Trophoblast cell (in vitro differentiated cells and primary cell): ENCODE measurements at regions not wholly inside any gene's neighbourhood (a gene's known extent, or its start where the extent isn't known, plus 50 kb on each side); places are given as distances from the start of the nearest gene placed in this dataset.

ENCODE experiments used
- DNase-seq, 2 donors: peaks; one replicate each; pipeline ENCODE4 v3.0.0-alpha.2; 2016
- H2AFZ ChIP-seq: 2 replicates; pipeline ENCODE4 v1.6.1; 2013; ENCODE audit warnings: low read length, moderate library complexity, mild to moderate bottlenecking; ENCODE audit not compliant: insufficient read depth, poor library complexity
- H2AK5ac ChIP-seq: 2 replicates; pipeline ENCODE4 v1.6.1; 2013; ENCODE audit warnings: mild to moderate bottlenecking, low read length
- H2BK120ac ChIP-seq: 2 replicates; pipeline ENCODE4 v1.6.1; 2013; ENCODE audit warnings: low read length, mild to moderate bottlenecking, moderate library complexity; ENCODE audit not compliant: insufficient read depth, poor library complexity
- H2BK12ac ChIP-seq: 2 replicates; pipeline ENCODE4 v1.6.1; 2013; ENCODE audit warnings: mild to moderate bottlenecking, low read length, moderate library complexity
- H2BK5ac ChIP-seq: 2 replicates; pipeline ENCODE4 v1.6.1; 2013; ENCODE audit warnings: low read length, low read depth, moderate library complexity, mild to moderate bottlenecking; ENCODE audit not compliant: poor library complexity
- H3K14ac ChIP-seq: 2 replicates; pipeline ENCODE4 v1.6.1; 2013; ENCODE audit warnings: mild to moderate bottlenecking, low read length
- H3K18ac ChIP-seq: 2 replicates; pipeline ENCODE4 v1.6.1; 2013; ENCODE audit warnings: mild to moderate bottlenecking, low read length
- H3K23ac ChIP-seq: 2 replicates; pipeline ENCODE4 v1.6.1; 2013; ENCODE audit warnings: low read length
- H3K27ac ChIP-seq: 2 replicates; pipeline ENCODE4 v1.5.1; 2013; ENCODE audit warnings: low read depth, mild to moderate bottlenecking, inconsistent platforms, low read length, moderate library complexity
- H3K27me3 ChIP-seq: 2 replicates; pipeline ENCODE4 v1.6.1; 2013; ENCODE audit warnings: inconsistent platforms, mild to moderate bottlenecking, low read length, moderate library complexity; ENCODE audit not compliant: insufficient read depth
- H3K36me3 ChIP-seq, 2 experiments: 1 replicate in 1 of 2; 2 replicates in 1 of 2; pipeline ENCODE4 v1.6.1; 2013; ENCODE audit warnings: low read length in 2 of 2, mild to moderate bottlenecking in 2 of 2, moderate library complexity in 1 of 2; ENCODE audit not compliant: insufficient read depth in 2 of 2, control insufficient read depth in 1 of 2
- H3K4ac ChIP-seq: 2 replicates; pipeline ENCODE4 v1.6.1; 2013; ENCODE audit warnings: low read depth, mild to moderate bottlenecking, low read length, moderate library complexity
- H3K4me1 ChIP-seq, 2 experiments: 1 replicate in 1 of 2; 2 replicates in 1 of 2; pipeline ENCODE4 v1.6.1; 2013; ENCODE audit warnings: low read length in 2 of 2, mild to moderate bottlenecking in 2 of 2, moderate library complexity in 1 of 2; ENCODE audit not compliant: insufficient read depth in 2 of 2, control insufficient read depth in 1 of 2
- H3K4me2 ChIP-seq: 2 replicates; pipeline ENCODE4 v1.6.1; 2013; ENCODE audit warnings: inconsistent platforms, mild to moderate bottlenecking, low read length, moderate library complexity
- H3K4me3 ChIP-seq: 2 replicates; pipeline ENCODE4 v1.5.1; 2013; ENCODE audit warnings: mild to moderate bottlenecking, low read depth, low read length, inconsistent platforms
- H3K79me1 ChIP-seq: one replicate; pipeline ENCODE4 v1.6.1; 2013; ENCODE audit warnings: low read length
- H3K79me2 ChIP-seq: 2 replicates; pipeline ENCODE4 v1.6.1; 2013; ENCODE audit warnings: low read length, mild to moderate bottlenecking; ENCODE audit not compliant: control insufficient read depth, insufficient read depth, poor library complexity
- H3K9ac ChIP-seq: 2 replicates; pipeline ENCODE4 v1.6.1; 2013; ENCODE audit warnings: mild to moderate bottlenecking, low read length
- H3K9me3 ChIP-seq: 2 replicates; pipeline ENCODE4 v1.6.1; 2013; ENCODE audit warnings: low read depth, mild to moderate bottlenecking, control low read depth, inconsistent platforms, low read length; ENCODE audit not compliant: insufficient read depth
- H4K12ac ChIP-seq: 2 replicates; pipeline ENCODE4 v1.6.1; 2013; ENCODE audit warnings: low read depth, mild to moderate bottlenecking, low read length, moderate library complexity
- H4K8ac ChIP-seq: 2 replicates; pipeline ENCODE4 v1.6.1; 2013; ENCODE audit warnings: low read depth, mild to moderate bottlenecking, low read length, moderate library complexity
- H4K91ac ChIP-seq: one replicate; pipeline ENCODE4 v1.6.1; 2013; ENCODE audit warnings: low read depth, mild to moderate bottlenecking, low read length, moderate library complexity
- WGBS: extraction: QIAGEN DNeasy Blood & Tissue Kit; methylation state at CpG from one replicate; pipeline ENCODE4 v1.1.7; 2013; ENCODE audit warnings: missing lambda C conversion rate; ENCODE audit not compliant: insufficient read length, insufficient coverage; ENCODE audit errors: extremely low coverage; 5-methylcytosine and 5-hydroxymethylcytosine counted together

GRCh38 chr2:3101016-3101942, 276.3 kb downstream of the EIPR1 start:
- H3K4me3 ChIP-seq, result no peak overlapping the region
- no CpG with 5 or more reads among the region's 34 CpGs for WGBS
- no peak overlapping the region for H2AK5ac ChIP-seq
- no peak overlapping the region for H3K4me2 ChIP-seq
- no peak overlapping the region for H3K18ac ChIP-seq
- H3K14ac ChIP-seq, result no peak overlapping the region
- H3K79me1 ChIP-seq, result no peaks in the 10 kb centered on the region
- no peak overlapping the region for H2BK120ac ChIP-seq
- no peak overlapping the region for H3K23ac ChIP-seq
- no peak overlapping the region for H2AFZ ChIP-seq
- no peak overlapping the region for H4K8ac ChIP-seq
- no peaks in the 10 kb centered on the region for H3K9me3 ChIP-seq
- no peak overlapping the region for H3K9ac ChIP-seq
- no peak overlapping the region for H2BK5ac ChIP-seq
- no peaks in the 10 kb centered on the region for H3K79me2 ChIP-seq
- no peaks in the 10 kb centered on the region for H3K36me3 ChIP-seq
- no peak overlapping the region for H4K91ac ChIP-seq
- H3K27me3 ChIP-seq, result no peaks in the 10 kb centered on the region
- no peak overlapping the region for H3K4ac ChIP-seq
- H4K12ac ChIP-seq, result no peak overlapping the region
- no peak overlapping the region for H3K27ac ChIP-seq
- H2BK12ac ChIP-seq, result no peak overlapping the region
- peaks cover 0 to 9% of the 10 kb centered on the region in 2 experiments for H3K4me1 ChIP-seq
- DNase-seq, result no peak

- H3K9me3 ChIP-seq, result no peaks in the 10 kb centered on the region
- no peak overlapping the region for H3K4ac ChIP-seq
- H2BK12ac ChIP-seq, result no peak overlapping the region
- no peak overlapping the region for H2BK5ac ChIP-seq
- no peak overlapping the region for H3K27ac ChIP-seq
- H4K12ac ChIP-seq, result no peak overlapping the region
- no peak overlapping the region for H3K23ac ChIP-seq
- H4K91ac ChIP-seq, result no peak overlapping the region
- H2AFZ ChIP-seq, result no peak overlapping the region
- no peaks in the 10 kb centered on the region for H3K79me2 ChIP-seq
- H2AK5ac ChIP-seq, result no peak overlapping the region
- no peaks in the 10 kb centered on the region for H3K36me3 ChIP-seq
- no peaks in the 10 kb centered on the region for H3K79me1 ChIP-seq
- no peak overlapping the region for H3K4me3 ChIP-seq
- H3K4me1 ChIP-seq, result peaks cover 0 to 3% of the 10 kb centered on the region in 2 experiments
- H3K14ac ChIP-seq, result no peak overlapping the region
- no peak overlapping the region for H2BK120ac ChIP-seq
- H3K9ac ChIP-seq, result no peak overlapping the region
- H3K18ac ChIP-seq, result no peak overlapping the region
- no peaks in the 10 kb centered on the region for H3K27me3 ChIP-seq
- WGBS, result no CpG with 5 or more reads among the region's 8 CpGs
- DNase-seq, result no peak
- H3K4me2 ChIP-seq, result no peak overlapping the region
- H4K8ac ChIP-seq, result no peak overlapping the region
Measured at GRCh38 chr2:3100386-3100785, 277.2 kb downstream of the EIPR1 start.

- Histone ChIP-seq H3K9ac (no peak overlapping the region), H4K91ac (no peak overlapping the region), H3K27me3 (no peaks in the 10 kb centered on the region), H3K14ac (no peak overlapping the region), H2BK12ac (no peak overlapping the region), H3K9me3 (no peaks in the 10 kb centered on the region), H3K18ac (no peak overlapping the region), H3K23ac (no peak overlapping the region), H3K4me2 (no peak overlapping the region), H3K36me3 (no peaks in the 10 kb centered on the region), H2AK5ac (no peak overlapping the region), H3K4me3 (no peak overlapping the region), H3K79me1 (no peaks in the 10 kb centered on the region), H4K12ac (no peak overlapping the region), H3K4ac (no peak overlapping the region), H3K4me1 (peaks cover 0 to 2% of the 10 kb centered on the region in 2 experiments), H2AFZ (no peak overlapping the region), H2BK120ac (no peak overlapping the region), H3K27ac (no peak overlapping the region), H2BK5ac (no peak overlapping the region), H4K8ac (no peak overlapping the region), H3K79me2 (no peaks in the 10 kb centered on the region)
- no peak for DNase-seq
- WGBS, result no CpG with 5 or more reads among the region's 12 CpGs
Measured at GRCh38 chr2:3099860-3100234, 277.8 kb downstream of the EIPR1 start.

DNA sequence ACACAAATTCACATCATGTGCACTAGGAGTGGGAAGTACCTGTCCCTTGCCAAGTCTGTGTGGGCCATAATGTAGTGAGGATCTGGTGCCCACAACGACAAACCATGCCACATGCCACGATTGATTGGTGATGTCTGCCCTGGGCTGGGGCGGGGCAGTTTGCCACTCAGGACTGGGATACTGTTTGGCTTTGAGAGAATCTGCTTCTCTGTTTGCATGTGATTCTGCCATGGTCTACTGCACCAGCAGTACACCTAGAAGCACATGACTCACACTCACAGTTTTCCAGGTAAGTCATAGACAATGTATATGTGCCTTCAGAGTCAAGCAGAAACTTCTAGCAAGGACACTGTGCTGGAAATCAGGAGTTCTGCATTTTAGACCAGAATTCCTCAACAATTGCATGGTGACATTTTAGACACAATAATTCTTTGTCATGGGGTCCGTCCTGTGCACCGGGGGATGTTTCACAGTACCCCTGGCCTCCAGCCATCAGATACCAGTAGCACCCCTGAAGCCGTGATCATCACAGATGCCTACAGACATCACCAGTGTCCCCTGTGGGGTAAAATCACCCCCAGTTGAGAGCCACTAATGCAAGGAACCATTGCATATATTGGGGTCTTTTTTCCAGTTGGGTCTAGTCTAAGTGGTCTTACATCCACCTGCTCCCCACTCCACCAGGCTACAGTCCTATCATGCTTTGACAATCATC, 278.3 kb downstream of the EIPR1 start:
- peaks cover 0 to 2% of the 10 kb centered on the region in 2 experiments for H3K4me1 ChIP-seq
- no peak overlapping the region for H2BK120ac ChIP-seq
- H2AK5ac ChIP-seq, result no peak overlapping the region
- no peak overlapping the region for H3K23ac ChIP-seq
- H3K27ac ChIP-seq, result no peak overlapping the region
- no peak overlapping the region for H2BK12ac ChIP-seq
- WGBS, result no CpG with 5 or more reads among the region's 6 CpGs
- H3K4ac ChIP-seq, result no peak overlapping the region
- no peak overlapping the region for H3K9ac ChIP-seq
- no peaks in the 10 kb centered on the region for H3K9me3 ChIP-seq
- H2BK5ac ChIP-seq, result no peak overlapping the region
- H4K8ac ChIP-seq, result no peak overlapping the region
- H3K27me3 ChIP-seq, result no peaks in the 10 kb centered on the region
- H3K79me2 ChIP-seq, result no peaks in the 10 kb centered on the region
- no peaks in the 10 kb centered on the region for H3K36me3 ChIP-seq
- H3K14ac ChIP-seq, result no peak overlapping the region
- no peak overlapping the region for H4K91ac ChIP-seq
- DNase-seq, result no peak
- no peak overlapping the region for H3K4me2 ChIP-seq
- no peak overlapping the region for H2AFZ ChIP-seq
- no peaks in the 10 kb centered on the region for H3K79me1 ChIP-seq
- no peak overlapping the region for H3K18ac ChIP-seq
- no peak overlapping the region for H3K4me3 ChIP-seq
- no peak overlapping the region for H4K12ac ChIP-seq
